Activated CD4-positive, alpha-beta T cell treated with anti-CD3 and anti-CD28 coated beads for 24 hours (primary cell): ENCODE measurements at regions not wholly inside any gene's neighbourhood (a gene's known extent, or its start where the extent isn't known, plus 50 kb on each side); places are given as distances from the start of the nearest gene placed in this dataset.
"Not testable (repeated sequence)": the region's sequence is repeated elsewhere in the genome, so short reads cannot be mapped to it uniquely, and the experiment has no call there.

ENCODE experiments used
- DNase-seq, 2 donors: peaks; one replicate each; pipeline ENCODE4 v3.0.0-alpha.2; 2020; ENCODE audit warnings: low read depth in 2 of 2

GRCh38 chr12:34190054-34190453 lies 167.8 kb downstream of the ALG10 start:
- DNase-seq = no peak

- DNase-seq = no peak
These were observed 176.6 kb downstream of the ALG10 start for GRCh38 chr12:34198924-34199323.

- no peak for DNase-seq
These were observed 181.7 kb downstream of the ALG10 start for GRCh38 chr12:34203866-34204620.

GRCh38 chr12:34204830-34205285 lies 182.6 kb downstream of the ALG10 start:
- DNase-seq = no peak

- no peak for DNase-seq
These were observed 183.1 kb downstream of the ALG10 start for GRCh38 chr12:34205401-34205800.

GRCh38 chr12:34206061-34206785 lies 183.9 kb downstream of the ALG10 start:
- DNase-seq = no peak

GRCh38 chr12:34207858-34208257 lies 185.6 kb downstream of the ALG10 start:
- DNase-seq = no peak

- DNase-seq = no peak
These were observed 186.3 kb downstream of the ALG10 start for GRCh38 chr12:34208331-34209258.

- DNase-seq = no peak
These were observed 187.1 kb downstream of the ALG10 start for GRCh38 chr12:34209259-34209835.

GRCh38 chr12:34210183-34210582 lies 187.9 kb downstream of the ALG10 start:
- DNase-seq = no peak

GRCh38 chr12:34210689-34211530 lies 188.6 kb downstream of the ALG10 start:
- DNase-seq = no peak

- DNase-seq = no peak
These were observed 190.4 kb downstream of the ALG10 start for GRCh38 chr12:34212651-34213050.

- no peak for DNase-seq
These were observed 191.7 kb downstream of the ALG10 start for GRCh38 chr12:34214011-34214410.

GRCh38 chr12:34215213-34215892 lies 193.1 kb downstream of the ALG10 start:
- DNase-seq = no peak

- DNase-seq = no peak
These were observed 193.6 kb downstream of the ALG10 start for GRCh38 chr12:34215893-34216285.

GRCh38 chr12:34217660-34218059 lies 195.4 kb downstream of the ALG10 start:
- DNase-seq = no peak

GRCh38 chr12:34218193-34219045 lies 196.1 kb downstream of the ALG10 start:
- DNase-seq = peak; percentile 29 to 55

- no peak for DNase-seq
These were observed 196.9 kb downstream of the ALG10 start for GRCh38 chr12:34219046-34219770.

- not testable (repeated sequence) for DNase-seq
These were observed 197.8 kb downstream of the ALG10 start for GRCh38 chr12:34220079-34220478.
